ENCODE measurements at regions not wholly inside any gene's neighbourhood (a gene's known extent, or its start where the extent isn't known, plus 50 kb on each side); places are given as distances from the start of the nearest gene placed in this dataset.

GRCh38 chr6:5936140-5936539, 70.6 kb downstream of the NRN1 start:
- Mint-ChIP-seq H3K4me1 (ENCODE audit: unreplicated experiment) (peaks cover 9% of the 10 kb centered on the region), H3K27me3 (ENCODE audit: unreplicated experiment) (no peaks in the 10 kb centered on the region), H3K4me3 (ENCODE audit: unreplicated experiment) (no peak overlapping the region), H3K9me3 (ENCODE audit: unreplicated experiment) (no peaks in the 10 kb centered on the region), H3K36me3 (ENCODE audit: unreplicated experiment) (no peaks in the 10 kb centered on the region), H3K27ac (ENCODE audit: unreplicated experiment) (no peak overlapping the region)
- no peak for DNase-seq (ENCODE audit: extremely low spot score, unreplicated experiment)
- TF ChIP-seq CTCF (IDR thresholded peaks at IDR 0.05): no peak

GRCh38 chr6:5930968-5931367, 75.8 kb downstream of the NRN1 start:
- Mint-ChIP-seq H3K27ac (ENCODE audit: unreplicated experiment) (no peak overlapping the region), H3K4me3 (ENCODE audit: unreplicated experiment) (no peak overlapping the region), H3K27me3 (ENCODE audit: unreplicated experiment) (peaks cover 2% of the 10 kb centered on the region), H3K4me1 (ENCODE audit: unreplicated experiment) (no peaks in the 10 kb centered on the region), H3K36me3 (ENCODE audit: unreplicated experiment) (no peaks in the 10 kb centered on the region), H3K9me3 (ENCODE audit: unreplicated experiment) (peaks cover 9% of the 10 kb centered on the region)
- TF ChIP-seq CTCF (IDR thresholded peaks at IDR 0.05): no peak
- DNase-seq (ENCODE audit: extremely low spot score, unreplicated experiment): no peak

- Mint-ChIP-seq H3K4me1 (ENCODE audit: unreplicated experiment) (no peaks in the 10 kb centered on the region), H3K36me3 (ENCODE audit: unreplicated experiment) (no peaks in the 10 kb centered on the region), H3K27ac (ENCODE audit: unreplicated experiment) (no peak overlapping the region), H3K9me3 (ENCODE audit: unreplicated experiment) (peaks cover 9% of the 10 kb centered on the region), H3K4me3 (ENCODE audit: unreplicated experiment) (no peak overlapping the region), H3K27me3 (ENCODE audit: unreplicated experiment) (peaks cover 2% of the 10 kb centered on the region)
- DNase-seq (ENCODE audit: extremely low spot score, unreplicated experiment): no peak
- no peak for TF ChIP-seq CTCF (IDR thresholded peaks at IDR 0.05)
Measured at GRCh38 chr6:5930143-5930770, 76.5 kb downstream of the NRN1 start.

- H3K4me1 Mint-ChIP-seq (ENCODE audit: unreplicated experiment): no peaks in the 10 kb centered on the region
Measured at GRCh38 chr6:5923840-5924239, 82.9 kb downstream of the NRN1 start.

GRCh38 chr6:5922230-5922629, 84.5 kb downstream of the NRN1 start:
- Mint-ChIP-seq H3K4me3 (ENCODE audit: unreplicated experiment) (no peak overlapping the region), H3K4me1 (ENCODE audit: unreplicated experiment) (no peaks in the 10 kb centered on the region), H3K9me3 (ENCODE audit: unreplicated experiment) (peaks cover 9% of the 10 kb centered on the region), H3K27me3 (ENCODE audit: unreplicated experiment) (peaks cover 14% of the 10 kb centered on the region), H3K27ac (ENCODE audit: unreplicated experiment) (no peak overlapping the region), H3K36me3 (ENCODE audit: unreplicated experiment) (no peaks in the 10 kb centered on the region)
- TF ChIP-seq CTCF (IDR thresholded peaks at IDR 0.05): no peak
- no peak for DNase-seq (ENCODE audit: extremely low spot score, unreplicated experiment)

More at GRCh38 chr6:5923840-5924239, 82.9 kb downstream of the NRN1 start:
- no peak overlapping the region for H3K4me3 Mint-ChIP-seq (ENCODE audit: unreplicated experiment)
- H3K36me3 Mint-ChIP-seq (ENCODE audit: unreplicated experiment): no peaks in the 10 kb centered on the region
- peaks cover 9% of the 10 kb centered on the region for H3K9me3 Mint-ChIP-seq (ENCODE audit: unreplicated experiment)
- no peak for TF ChIP-seq CTCF (IDR thresholded peaks at IDR 0.05)
- peaks cover 16% of the 10 kb centered on the region for H3K27me3 Mint-ChIP-seq (ENCODE audit: unreplicated experiment)
- no peak for DNase-seq (ENCODE audit: extremely low spot score, unreplicated experiment)
- H3K27ac Mint-ChIP-seq (ENCODE audit: unreplicated experiment): no peak overlapping the region
